Stomach (tissue), 4 donors: ENCODE measurements at regions not wholly inside any gene's neighbourhood (a gene's known extent, or its start where the extent isn't known, plus 50 kb on each side); places are given as distances from the start of the nearest gene placed in this dataset.

Experiments used
- POLR2A ChIP-seq, 4 donors: fragments of 450-650 bp; IDR thresholded peaks; one replicate each; pipeline ENCODE4 v1.6.1; 2016; ENCODE audit warnings: antibody characterized with exemption in 4 of 4, control low read depth in 2 of 4, mild to moderate bottlenecking in 1 of 4, moderate library complexity in 1 of 4
- POLR2AphosphoS5 ChIP-seq, 3 donors: sonication (generic); formaldehyde crosslinking; IDR thresholded peaks; one replicate each; pipeline ENCODE4 v1.6.1; 2016; ENCODE audit warnings: antibody characterized with exemption in 3 of 3
- TF ChIP-seq, protein P1 (sequence below), 7 experiments: fragments of 450-650 bp in 4 of 7; fragments of 200-600 bp in 3 of 7; sonication (generic) in 3 of 7; IDR thresholded peaks; one replicate each; pipeline ENCODE4 v1.5.1; 2016 to 2019; ENCODE audit warnings: antibody characterized with exemption in 7 of 7, control low read depth in 2 of 7, mild to moderate bottlenecking in 1 of 7

DNA sequence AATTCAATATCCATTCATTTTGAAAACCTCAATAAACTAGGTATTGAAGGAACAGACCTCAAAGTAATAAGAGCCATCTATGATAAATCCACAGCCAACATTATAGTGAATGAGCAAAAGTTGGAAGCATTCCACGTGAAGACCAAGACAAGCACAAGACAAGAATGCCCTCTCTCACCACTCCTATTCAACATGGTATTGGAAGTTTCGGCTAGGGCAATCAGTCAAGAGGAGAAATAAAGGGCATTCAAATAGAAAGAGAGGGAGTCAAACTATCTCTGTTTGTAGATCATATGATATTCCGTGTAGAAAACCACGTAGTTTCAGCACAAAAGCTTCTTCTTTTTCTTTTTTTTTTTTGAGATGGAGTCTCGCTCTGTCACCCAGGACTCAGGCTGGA is 550.3 kb downstream of the FSCB start:
- no peak for TF ChIP-seq POLR2AphosphoS5 (IDR thresholded peaks at IDR 0.05)
- TF ChIP-seq, protein P1, sequence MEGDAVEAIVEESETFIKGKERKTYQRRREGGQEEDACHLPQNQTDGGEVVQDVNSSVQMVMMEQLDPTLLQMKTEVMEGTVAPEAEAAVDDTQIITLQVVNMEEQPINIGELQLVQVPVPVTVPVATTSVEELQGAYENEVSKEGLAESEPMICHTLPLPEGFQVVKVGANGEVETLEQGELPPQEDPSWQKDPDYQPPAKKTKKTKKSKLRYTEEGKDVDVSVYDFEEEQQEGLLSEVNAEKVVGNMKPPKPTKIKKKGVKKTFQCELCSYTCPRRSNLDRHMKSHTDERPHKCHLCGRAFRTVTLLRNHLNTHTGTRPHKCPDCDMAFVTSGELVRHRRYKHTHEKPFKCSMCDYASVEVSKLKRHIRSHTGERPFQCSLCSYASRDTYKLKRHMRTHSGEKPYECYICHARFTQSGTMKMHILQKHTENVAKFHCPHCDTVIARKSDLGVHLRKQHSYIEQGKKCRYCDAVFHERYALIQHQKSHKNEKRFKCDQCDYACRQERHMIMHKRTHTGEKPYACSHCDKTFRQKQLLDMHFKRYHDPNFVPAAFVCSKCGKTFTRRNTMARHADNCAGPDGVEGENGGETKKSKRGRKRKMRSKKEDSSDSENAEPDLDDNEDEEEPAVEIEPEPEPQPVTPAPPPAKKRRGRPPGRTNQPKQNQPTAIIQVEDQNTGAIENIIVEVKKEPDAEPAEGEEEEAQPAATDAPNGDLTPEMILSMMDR (IDR thresholded peaks at IDR 0.05): no peak
- no peak for TF ChIP-seq POLR2A (IDR thresholded peaks at IDR 0.05)
